Activated CD4-positive, alpha-beta T cell treated with anti-CD3 and anti-CD28 coated beads, Interleukin-2, amount 50 U/mL, for 1 hour (primary cell): ENCODE measurements at regions not wholly inside any gene's neighbourhood (a gene's known extent, or its start where the extent isn't known, plus 50 kb on each side); places are given as distances from the start of the nearest gene placed in this dataset.
"Not testable (repeated sequence)": the region's sequence is repeated elsewhere in the genome, so short reads cannot be mapped to it uniquely, and the experiment has no call there.

Experiments used
- DNase-seq: peaks from one replicate; pipeline ENCODE4 v3.0.0-alpha.2; 2020

DNA sequence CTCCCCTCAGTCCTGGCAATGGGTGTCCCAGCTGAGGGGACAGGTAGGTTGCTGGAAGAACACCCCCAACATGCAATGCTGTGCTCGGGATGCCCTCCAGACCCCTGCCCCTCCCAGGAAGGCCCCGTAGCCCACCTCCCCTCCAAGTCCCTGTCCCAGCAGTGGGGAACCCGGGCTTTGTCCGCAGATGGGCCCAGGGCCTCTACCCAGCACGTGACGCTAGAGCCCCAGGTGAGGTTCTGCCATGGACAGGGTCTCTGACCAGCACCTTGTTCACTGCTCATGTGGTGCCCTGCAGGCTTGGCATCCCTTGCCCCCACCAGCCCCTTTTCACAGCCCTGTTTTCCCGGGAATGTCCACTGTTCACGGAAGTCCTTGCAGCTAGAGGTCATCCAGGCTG lies 220.0 kb upstream of the SGCG start:
- DNase-seq, result no peak

DNA sequence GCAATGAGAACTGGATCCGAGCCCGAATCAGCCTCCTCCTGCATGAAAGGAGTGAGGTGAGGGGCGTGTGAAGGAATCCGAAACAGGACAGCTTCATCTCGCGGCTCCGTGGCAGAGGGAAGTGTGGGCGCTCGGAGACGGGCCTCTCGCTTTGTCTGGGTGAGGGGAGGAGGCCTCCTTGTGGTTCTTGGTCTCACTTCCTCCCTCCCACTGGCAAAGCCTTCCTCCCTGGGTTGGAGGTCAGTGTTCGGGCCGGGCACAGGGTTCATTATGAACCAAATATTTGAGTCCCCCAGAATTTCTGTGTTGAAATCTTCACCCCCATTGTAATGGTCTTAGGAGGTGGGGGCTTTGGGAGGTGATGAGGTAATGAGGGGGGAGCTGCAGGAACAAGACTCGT lies 219.4 kb upstream of the SGCG start:
- DNase-seq, result not testable (repeated sequence)

DNA sequence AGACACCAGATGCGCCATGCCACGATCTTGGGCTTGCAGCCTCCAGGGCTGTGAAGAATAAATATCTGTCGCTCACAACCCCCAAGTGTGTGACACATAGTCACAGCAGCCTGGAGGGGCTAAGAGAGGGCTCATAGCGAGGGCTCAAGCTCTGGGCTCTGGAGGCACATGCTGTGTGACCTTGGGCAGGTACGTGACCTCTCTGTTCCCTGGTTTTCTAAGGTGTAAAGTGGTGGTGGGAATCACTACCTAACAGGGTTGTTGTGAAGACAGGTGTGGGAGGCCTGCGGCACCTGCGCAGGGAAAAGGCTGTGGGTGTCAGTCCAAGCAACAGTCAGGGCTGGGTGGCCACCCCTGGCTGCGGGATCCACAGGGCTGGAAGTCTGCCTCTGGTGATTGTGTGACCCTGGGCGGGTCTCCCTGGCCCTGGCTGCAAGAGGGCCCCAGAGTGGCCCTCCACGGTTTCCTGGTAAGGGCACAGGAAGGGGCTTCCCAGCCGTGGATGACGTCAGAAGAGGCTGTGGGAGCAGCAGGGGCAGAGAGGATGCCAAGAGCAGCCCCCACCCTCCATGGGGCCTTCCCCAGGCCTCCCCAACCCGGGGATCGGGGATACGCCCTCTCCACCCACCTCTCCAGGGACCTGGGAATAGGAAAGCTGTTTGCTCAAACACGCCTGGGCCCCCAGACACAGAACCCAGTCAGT lies 218.8 kb upstream of the SGCG start:
- DNase-seq, result no peak

DNA sequence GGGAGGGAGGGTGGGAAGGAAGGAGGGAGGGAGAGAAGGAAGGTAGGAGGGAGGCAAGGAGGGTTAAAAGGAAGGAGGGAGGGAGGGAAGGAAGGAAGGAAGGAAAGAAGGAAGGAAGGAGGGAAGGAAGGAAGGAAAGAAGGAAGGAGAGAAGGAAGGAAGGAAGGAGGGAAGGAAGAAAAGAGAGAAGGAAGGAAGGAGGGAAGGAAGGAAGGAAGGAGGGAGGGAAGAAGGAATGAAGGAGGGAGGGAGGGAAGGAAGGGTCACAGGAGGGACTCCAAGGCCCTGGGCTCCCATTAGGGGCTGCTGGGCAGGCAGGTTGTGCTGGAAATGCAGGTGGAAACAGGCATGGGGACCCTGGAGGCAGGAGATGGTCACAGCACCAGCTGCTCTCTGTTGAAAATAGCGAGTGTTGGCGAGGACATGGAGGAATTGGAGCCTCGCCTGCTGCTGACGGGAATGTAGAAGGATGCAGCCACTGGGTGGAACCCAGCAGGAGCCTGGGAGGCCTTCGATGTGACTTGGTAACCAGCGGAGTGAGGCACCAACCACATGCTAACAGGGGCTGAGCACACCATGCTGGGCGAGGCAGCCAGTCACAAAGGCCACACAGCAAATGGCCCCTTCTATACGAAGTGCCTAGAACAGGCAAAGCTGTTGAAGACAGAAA lies 217.3 kb upstream of the SGCG start:
- DNase-seq, result not testable (repeated sequence)

DNA sequence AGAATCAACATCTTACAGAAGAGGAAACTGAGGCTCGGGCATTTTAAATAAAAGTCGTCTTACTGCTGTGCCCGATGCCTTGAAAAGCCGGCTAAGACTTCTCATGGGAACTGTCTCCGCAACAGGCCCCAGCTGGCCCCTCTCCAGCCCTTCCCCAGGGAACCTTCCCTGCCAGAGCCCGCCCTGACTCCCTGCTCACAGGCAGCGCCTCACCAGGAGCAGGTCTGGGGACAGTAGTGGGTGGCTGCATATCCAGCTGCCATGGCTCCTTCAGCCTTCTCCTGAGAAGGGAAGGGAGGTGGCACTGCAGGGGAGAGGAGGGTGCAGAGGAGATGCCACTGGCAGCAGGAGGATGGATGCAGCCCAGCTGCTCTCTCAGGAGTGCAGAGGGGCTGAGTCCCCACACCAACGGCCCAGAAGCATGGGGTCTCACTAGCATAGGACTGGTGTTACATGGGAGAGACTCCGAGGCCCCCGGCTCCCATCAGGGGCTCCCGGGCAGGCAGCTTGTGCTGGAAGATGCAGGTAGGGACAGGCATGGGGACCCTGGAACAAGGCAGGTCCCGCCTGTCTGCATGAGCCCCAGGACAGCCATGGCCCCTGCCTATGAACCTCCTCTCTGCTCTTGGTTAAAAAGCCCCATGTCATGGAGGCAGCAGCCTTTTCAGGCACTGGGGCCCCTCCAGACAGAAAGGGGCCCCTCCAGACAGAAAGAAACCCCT lies 216.4 kb upstream of the SGCG start:
- no peak for DNase-seq

DNA sequence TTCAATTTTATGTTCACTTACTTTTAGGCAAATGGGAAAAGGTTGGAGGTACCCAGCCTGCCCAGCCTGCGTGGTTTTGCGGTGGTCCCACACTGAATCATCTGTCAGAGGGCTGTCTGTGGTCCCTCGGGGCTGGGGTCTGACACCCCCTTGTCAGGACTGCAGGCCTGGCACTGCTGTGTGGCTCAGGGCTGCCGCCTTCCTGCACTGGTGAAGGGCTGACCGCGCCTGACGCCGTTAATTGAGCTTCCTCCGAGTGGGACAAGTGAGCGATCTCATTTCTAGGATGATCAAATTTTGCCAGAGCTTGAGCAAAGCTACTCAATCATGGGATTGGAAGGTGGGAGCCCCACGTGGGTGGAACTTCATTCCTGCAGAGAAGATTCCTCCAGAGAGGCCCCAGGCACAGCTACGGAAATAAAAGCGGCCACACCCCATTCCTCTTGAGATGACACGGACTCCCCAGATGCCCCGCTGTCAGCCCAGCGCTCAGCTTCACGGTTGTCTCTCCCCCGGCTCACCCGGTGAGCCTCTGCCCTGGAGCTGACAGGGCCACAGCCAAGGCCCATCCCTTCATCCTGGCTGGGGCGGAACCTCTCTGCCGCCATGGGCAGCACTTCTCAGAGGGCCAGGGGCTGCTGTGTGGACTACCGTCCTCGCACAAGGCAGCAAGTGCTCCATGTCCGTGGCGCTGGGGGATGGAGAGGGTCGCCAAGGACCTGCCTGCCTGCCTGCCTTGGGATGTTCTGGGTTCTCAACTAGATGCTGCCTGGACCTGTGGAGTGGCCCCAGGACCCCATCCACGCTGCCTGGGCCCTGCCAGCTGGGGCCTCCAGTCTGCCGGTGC lies 215.5 kb upstream of the SGCG start:
- not testable (repeated sequence) for DNase-seq

DNA sequence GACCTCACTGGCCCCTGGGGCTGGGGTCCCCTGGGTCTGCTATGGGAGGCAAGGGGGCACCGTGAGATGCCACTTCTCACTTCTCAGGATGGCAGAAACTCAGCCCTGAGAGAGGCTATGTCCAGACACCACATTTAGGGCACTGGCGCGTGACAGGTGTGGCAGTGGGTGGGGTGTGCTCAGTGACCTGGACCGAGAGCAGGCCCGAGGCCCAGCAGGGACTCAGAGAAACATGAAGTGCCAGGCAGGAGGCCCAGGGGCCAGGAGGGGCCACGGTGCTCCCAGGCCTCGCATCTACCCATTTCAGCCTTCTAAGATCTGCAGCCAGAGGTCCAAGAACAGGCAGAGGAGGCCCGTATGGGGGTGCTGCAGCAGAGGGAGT lies 214.9 kb upstream of the SGCG start:
- not testable (repeated sequence) for DNase-seq

DNA sequence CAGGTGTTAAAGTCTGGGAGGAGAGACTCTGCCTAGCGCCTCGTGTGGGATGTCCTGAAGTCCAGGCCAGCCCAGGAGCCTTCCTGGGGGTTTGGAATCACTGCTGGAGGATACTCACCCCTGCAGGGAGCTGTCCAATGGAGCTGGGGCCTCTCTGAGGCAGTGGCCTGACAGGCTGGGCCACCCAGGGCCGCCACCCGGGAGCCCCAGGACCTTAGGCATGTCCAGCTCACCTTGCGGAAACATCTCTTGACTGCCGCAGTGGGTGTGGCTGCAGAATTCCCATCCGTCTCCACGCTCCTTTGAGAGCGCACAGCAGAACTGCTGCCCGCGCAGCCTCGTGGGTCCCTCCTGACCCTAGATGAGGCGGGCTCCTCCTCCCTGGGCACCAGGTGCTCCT lies 214.0 kb upstream of the SGCG start:
- not testable (repeated sequence) for DNase-seq

DNA sequence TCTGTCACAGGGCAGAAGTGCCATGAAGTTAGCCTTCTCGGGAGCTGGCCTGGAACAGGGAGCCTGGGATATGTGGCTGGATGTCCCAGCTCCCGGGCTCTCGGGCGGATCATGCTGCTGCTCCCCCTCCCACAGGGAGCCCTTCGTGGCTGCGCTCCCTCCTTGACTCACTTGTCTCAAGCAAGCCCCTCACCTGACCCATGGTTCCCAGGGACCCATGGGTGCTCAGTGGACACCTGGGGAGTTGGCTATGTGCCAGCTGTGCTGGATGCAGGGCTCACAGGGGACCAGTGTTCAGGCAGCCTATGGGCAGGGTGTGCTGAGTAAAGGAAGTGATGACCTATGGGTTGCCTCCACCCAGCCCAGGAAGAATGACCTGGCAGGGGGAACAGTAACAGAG lies 213.1 kb upstream of the SGCG start:
- no peak for DNase-seq

DNA sequence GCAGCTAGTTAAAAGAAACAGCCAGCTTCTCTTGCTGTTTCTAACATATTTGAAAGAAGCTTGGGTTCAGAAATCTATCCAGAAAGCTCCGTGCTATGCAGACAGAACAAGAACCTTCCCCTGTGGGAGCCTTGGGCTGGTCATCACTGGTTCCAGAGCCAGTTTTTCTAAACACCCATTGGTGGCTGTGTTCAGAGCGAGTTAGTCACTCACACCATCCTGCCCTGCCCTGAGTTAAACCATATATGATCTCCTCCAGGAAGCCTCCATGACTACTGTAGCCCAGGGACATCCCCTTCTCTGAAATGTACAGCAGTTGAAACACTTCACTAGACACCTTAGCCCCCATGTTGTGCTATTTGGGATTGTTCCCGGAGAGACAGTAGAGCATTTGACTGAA lies 200.8 kb upstream of the SGCG start:
- DNase-seq, result no peak

DNA sequence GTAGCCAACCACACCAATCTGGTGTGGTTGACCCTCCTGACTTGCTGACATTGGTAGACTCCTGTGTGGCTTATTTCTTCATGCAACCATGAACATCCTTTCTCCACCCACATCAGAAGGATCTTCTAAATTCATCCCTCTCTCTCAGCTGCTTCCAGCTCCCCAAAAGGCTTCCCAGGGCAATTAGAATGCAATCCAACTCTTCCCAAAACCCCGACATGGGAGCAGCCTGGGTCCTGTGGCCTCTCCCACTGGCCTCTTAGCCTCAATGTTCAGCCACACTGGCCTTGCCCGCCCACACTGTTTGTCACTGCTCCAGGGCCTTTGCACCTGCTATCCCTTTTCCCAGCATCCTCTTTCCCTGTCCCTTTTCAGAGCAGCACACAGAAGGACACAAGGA lies 199.8 kb upstream of the SGCG start:
- DNase-seq, result no peak

DNA sequence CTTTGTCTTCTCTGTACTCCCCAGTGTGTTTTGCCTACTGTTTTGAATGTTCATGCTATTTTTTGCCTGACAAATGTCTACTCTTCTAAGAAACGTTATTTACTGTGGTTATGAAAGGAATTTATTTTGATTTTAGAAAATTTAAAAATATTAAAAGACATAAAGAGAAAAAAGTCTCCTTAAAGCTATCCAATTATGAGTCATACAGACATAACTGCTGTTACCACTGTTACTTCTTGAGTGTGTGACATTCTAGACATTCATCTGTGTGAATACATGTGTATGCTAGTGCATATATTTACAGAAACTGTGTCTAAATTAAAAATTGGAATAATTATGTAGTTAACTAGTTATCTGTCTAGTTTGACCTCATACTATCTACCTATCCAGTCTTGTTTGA lies 187.6 kb upstream of the SGCG start:
- DNase-seq, result no peak

DNA sequence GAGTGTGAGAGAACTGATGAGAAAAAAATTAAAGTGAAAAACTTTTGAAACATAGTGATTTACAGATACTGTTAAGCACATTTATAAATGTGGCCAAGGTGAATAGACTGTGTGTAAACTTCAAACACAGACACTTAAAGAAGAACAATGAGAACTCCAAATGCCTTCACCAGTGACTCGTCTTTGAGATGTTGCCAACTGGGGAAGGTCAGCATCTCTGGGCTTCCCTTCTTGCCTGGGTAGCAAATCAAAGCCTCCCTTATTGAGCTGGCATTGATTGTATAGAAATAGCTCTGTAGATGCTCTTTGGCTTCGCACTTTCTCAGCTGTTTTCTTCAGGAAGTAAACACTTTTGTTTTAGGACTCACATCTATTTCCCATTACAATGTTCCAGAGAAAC lies 177.3 kb upstream of the SGCG start:
- no peak for DNase-seq

DNA sequence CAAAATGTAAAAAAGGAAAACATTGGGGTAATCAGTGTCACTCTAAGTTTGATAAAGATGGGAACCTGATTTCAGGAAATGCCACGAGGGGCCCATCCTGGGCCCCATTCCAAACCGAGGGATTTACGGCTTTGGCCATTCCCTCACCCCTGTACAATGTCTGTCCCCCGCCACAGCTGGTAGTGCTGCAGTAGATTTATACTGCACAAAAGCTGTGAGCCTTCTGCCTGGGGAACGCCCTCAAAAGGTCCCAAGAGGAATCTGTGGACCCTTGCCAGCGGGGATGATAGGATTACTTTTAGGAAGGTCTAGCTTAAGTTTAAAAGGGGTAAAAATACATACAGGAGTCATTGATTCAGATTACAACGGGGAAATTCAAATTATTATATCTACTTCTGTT lies 173.4 kb upstream of the SGCG start:
- DNase-seq, result no peak

DNA sequence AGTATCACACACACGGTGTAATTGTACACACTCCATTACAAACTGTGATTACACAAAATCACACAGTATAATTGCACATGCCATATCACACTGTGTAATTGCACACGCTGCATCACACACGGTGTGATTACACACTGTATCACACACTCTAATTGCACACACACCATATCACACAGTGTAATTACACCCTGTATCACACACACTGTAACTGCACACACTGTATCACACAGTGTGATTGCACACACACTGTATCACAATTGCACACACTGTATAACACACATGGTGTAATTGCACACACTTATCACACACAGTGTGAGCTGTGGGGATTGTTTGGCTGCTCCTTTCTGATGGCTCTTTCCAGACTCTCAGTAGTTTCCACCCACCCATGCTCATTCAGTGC lies 162.6 kb upstream of the SGCG start:
- no peak for DNase-seq

DNA sequence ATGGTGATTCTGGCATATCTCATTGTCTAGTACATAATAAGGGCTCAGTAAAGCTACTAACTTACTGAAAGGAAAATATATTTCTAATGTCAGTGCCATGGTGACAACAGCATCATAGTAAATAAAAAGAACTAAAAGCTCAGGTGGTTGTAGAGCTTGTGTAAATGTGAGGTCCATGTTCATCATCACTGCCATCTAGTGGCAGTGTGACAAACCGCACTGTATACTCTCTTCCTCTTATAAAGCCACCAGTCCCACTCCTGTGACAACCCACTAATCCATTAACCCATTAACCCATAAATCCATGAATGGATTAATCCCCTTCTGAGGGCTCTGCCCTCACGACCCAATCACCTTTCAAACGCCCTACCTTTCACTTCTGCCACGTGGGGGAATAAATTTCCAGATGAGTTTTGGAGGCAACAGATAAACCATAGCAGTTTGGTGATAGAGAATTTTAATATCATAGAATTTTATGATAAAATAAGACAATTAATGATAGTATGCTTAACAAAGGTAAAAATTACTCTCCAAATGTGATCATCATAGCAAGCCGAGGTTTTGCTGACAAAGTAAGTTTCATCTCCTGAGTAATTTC lies 160.4 kb upstream of the SGCG start:
- peak; percentile 6 for DNase-seq

DNA sequence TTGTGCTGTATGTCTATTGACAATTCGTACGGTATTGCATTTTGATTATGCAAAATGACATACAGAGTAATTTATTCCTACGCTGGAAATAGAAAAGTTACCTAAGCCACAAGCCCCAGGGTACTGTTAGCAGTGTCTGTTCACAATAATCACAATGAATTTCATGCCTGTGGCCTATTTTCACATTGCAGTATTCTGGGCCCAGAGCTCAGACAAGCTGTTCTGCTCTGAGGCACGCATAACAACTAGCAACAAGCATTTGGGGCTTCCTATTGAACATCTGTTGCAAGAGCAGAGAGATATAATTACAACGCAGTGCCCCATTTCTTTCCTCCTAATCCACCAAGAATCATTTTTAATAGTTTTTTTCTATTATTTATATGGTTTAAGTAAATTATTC lies 158.9 kb upstream of the SGCG start:
- DNase-seq, result no peak

DNA sequence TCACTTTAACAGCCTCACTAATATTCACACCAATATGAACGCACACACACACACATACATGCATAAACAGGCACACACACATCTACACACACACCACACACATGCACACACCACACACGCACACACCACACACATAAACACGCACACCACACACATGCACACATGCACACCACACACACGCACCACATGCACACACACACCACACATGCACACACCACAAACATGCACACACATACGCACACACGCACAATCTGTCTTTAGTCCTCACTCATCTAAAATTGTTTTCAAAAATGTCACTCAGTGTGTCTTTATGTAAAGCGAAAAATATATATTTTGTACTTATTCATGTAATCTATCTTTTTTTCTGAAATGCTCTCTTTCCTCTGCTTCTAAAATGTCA lies 158.1 kb upstream of the SGCG start:
- no peak for DNase-seq

DNA sequence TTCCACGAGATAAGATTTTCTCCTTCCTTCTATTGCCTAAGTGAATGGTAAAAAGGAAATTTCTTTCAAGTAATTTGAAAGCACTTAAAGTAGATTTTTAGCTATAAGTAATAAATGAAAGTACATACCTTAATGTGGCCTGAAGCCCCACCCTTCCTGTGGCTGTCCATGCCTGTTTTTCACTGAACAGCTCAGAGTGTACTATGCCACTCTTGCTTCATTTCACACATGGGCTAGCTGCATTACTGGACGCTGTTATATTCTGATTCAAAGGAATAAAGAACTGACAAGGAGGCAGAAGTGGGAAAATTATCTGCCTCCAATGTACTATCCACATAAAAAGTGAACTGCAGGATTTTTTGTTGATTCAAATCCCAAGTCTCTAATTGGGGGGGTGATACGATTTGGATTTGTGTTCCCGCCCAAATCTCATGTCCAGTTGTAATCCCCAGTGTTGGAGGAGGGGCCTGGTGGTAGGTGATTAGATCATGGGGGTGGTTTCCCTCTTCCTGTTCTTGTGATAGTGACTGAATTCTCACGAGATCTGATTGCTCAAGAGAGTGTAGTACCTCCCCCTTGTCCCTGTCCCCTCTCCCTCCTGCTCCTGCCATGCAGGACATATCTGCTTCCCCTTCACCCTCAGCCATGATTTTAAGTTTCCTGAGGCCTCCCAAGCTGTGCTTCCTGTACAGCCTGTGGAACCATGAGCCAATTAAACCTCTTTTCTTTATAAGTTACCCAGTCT lies 154.7 kb upstream of the SGCG start:
- DNase-seq, result no peak

DNA sequence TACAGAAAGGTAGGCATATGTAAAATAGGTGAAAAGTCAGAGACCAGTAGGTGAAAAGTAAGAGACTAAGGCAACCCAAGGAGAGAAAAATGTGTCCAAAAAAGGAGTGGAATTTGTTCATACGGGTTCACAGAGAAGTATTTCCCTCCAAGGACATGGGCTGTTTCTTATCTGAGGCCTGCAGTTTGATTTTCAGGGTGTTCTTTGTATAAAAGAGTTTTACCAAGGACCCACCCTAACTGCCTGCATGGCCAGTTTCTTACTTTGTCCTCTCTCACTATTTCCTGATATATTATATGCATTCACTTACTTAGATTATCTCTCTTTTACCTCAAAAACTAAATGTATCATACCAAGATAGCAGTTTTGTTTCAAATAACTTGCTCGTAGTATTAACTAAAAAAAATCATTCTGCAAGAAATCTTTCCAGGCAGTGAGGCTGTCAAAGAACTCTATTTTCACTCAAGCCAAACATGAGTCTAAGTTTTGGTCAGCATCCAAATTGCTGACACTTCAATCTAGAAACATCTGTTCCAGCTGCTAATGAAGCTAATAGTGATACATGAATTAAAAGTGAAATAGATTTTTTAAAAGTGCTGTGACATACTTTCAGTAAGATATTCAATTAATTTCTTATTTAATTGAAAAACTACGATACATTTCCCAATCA lies 141.4 kb upstream of the SGCG start:
- no peak for DNase-seq

DNA sequence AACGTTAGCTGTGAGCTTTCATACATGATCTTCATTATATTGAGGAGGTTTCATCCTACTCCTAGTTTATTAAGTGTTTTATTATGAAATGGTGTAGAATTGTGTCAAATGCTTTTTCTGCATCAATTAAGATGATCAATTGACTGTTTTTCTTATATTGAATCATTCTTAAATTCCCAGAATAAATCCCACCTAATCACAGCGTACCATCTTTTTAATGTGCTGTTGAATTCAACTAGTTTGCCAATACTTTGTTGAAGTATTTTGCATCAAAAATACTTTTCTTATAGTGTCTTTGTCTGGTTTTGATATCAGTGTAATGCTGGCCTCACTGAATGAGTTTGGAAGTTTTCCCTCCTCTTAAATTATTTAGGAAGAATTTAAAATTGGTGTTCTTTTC lies 138.6 kb upstream of the SGCG start:
- no peak for DNase-seq

DNA sequence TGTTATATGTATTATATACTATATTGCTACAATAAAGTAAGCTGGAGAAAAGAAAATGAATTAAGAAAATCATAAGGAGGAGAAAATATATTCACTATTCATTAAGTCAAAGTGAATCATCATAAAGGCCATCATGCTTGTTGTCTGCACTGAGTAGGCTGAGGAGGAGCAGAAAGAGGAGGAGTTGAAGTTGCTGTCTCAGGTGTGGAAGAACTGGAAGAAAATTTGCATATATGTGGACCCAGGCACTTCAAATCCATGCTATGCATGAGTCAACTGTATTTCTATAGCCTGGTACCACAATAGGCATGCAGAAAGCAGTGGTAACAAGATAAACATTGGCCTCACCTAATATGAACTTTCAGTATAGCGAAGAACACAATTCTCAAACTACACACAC lies 135.9 kb upstream of the SGCG start:
- DNase-seq, result no peak
